ENCODE measurements at regions not wholly inside any gene's neighbourhood (a gene's known extent, or its start where the extent isn't known, plus 50 kb on each side); places are given as distances from the start of the nearest gene placed in this dataset.

DNA sequence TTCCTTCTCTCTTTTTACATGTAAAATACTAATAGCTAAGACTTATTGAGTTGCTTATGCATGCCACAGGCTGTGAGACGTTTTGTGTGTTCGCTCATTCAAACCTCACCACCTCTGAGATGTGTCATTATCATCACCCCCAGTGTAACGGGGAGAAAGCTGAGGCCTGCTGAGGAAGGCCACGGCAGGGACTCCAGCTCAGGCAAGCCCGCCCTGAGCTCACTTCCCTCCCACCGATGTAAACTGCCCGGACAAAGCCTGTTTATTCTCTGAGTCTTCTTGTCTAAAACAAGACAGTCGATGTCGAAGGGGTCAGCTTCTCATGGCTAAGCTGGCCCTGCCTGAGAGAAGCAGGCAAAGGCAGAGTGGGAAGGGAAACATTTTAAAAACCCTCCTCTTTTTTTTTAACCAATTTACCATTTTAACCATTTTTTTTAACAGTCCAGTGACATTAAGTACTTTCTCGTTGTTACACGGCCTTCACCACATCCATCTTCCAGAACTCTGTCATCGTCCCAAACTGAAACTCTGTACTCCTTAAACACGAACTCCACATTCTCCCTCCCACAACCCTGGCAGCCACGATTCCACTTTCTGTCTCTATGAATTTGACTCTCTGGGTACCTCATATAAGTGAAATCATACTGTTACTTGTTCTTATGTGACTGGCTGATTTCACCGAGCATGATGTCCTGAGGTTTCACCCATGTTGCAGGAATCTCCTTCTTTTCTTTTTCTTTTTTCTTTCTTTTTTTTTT is 204.8 kb upstream of the GALNT2 start:
- TF ChIP-seq POLR2A (IDR thresholded peaks at IDR 0.05; ENCODE audit: extremely low read depth, insufficient read length): no peak
- TF ChIP-seq, protein P1, sequence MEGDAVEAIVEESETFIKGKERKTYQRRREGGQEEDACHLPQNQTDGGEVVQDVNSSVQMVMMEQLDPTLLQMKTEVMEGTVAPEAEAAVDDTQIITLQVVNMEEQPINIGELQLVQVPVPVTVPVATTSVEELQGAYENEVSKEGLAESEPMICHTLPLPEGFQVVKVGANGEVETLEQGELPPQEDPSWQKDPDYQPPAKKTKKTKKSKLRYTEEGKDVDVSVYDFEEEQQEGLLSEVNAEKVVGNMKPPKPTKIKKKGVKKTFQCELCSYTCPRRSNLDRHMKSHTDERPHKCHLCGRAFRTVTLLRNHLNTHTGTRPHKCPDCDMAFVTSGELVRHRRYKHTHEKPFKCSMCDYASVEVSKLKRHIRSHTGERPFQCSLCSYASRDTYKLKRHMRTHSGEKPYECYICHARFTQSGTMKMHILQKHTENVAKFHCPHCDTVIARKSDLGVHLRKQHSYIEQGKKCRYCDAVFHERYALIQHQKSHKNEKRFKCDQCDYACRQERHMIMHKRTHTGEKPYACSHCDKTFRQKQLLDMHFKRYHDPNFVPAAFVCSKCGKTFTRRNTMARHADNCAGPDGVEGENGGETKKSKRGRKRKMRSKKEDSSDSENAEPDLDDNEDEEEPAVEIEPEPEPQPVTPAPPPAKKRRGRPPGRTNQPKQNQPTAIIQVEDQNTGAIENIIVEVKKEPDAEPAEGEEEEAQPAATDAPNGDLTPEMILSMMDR (IDR thresholded peaks at IDR 0.05; ENCODE audit: low read depth, low read length): no peak
- TF ChIP-seq, protein P2, sequence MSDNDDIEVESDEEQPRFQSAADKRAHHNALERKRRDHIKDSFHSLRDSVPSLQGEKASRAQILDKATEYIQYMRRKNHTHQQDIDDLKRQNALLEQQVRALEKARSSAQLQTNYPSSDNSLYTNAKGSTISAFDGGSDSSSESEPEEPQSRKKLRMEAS (IDR thresholded peaks at IDR 0.05; ENCODE audit: low read depth, low read length): no peak
- no peak for TF ChIP-seq MYC (IDR thresholded peaks at IDR 0.05; ENCODE audit: low read depth, low read length)

Data from NB4 (cell line).